ENCODE measurements at regions not wholly inside any gene's neighbourhood (a gene's known extent, or its start where the extent isn't known, plus 50 kb on each side); places are given as distances from the start of the nearest gene placed in this dataset.
"Not testable (repeated sequence)": the region's sequence is repeated elsewhere in the genome, so short reads cannot be mapped to it uniquely, and the experiment has no call there.

GRCh38 chr3:87491843-87492242, 215.5 kb upstream of the POU1F1 start:
- no peak for DNase-seq (ENCODE audit: low read depth)

- DNase-seq (ENCODE audit: low read depth): no peak
Measured at GRCh38 chr3:87489892-87490291, 213.5 kb upstream of the POU1F1 start.

GRCh38 chr3:87488765-87489164, 212.4 kb upstream of the POU1F1 start:
- DNase-seq (ENCODE audit: low read depth): no peak

- DNase-seq (ENCODE audit: low read depth): not testable (repeated sequence)
Measured at GRCh38 chr3:87486635-87487034, 210.3 kb upstream of the POU1F1 start.

- DNase-seq (ENCODE audit: low read depth): no peak
Measured at GRCh38 chr3:87486115-87486514, 209.7 kb upstream of the POU1F1 start.

- DNase-seq (ENCODE audit: low read depth): no peak
Measured at GRCh38 chr3:87478716-87479115, 202.3 kb upstream of the POU1F1 start.

GRCh38 chr3:87473944-87474343, 197.6 kb upstream of the POU1F1 start:
- no peak for DNase-seq (ENCODE audit: low read depth)

- DNase-seq (ENCODE audit: low read depth): peak; percentile 57
Measured at GRCh38 chr3:87468938-87469337, 192.6 kb upstream of the POU1F1 start.

- DNase-seq (ENCODE audit: low read depth): no peak
Measured at GRCh38 chr3:87468235-87468634, 191.9 kb upstream of the POU1F1 start.

GRCh38 chr3:87462228-87462627, 185.8 kb upstream of the POU1F1 start:
- DNase-seq (ENCODE audit: low read depth): no peak

GRCh38 chr3:87461443-87461842, 185.1 kb upstream of the POU1F1 start:
- no peak for DNase-seq (ENCODE audit: low read depth)

GRCh38 chr3:87461036-87461435, 184.7 kb upstream of the POU1F1 start:
- DNase-seq (ENCODE audit: low read depth): no peak

GRCh38 chr3:87448558-87448957, 172.2 kb upstream of the POU1F1 start:
- no peak for DNase-seq (ENCODE audit: low read depth)

- DNase-seq (ENCODE audit: low read depth): no peak
Measured at GRCh38 chr3:87446849-87447387, 170.5 kb upstream of the POU1F1 start.

GRCh38 chr3:87442470-87442869, 166.1 kb upstream of the POU1F1 start:
- no peak for DNase-seq (ENCODE audit: low read depth)

GRCh38 chr3:87437765-87438164, 161.4 kb upstream of the POU1F1 start:
- DNase-seq (ENCODE audit: low read depth): no peak

GRCh38 chr3:87436781-87437543, 160.6 kb upstream of the POU1F1 start:
- DNase-seq (ENCODE audit: low read depth): no peak

GRCh38 chr3:87435926-87436620, 159.7 kb upstream of the POU1F1 start:
- DNase-seq (ENCODE audit: low read depth): no peak

- not testable (repeated sequence) for DNase-seq (ENCODE audit: low read depth)
Measured at GRCh38 chr3:87433445-87433844, 157.1 kb upstream of the POU1F1 start.

GRCh38 chr3:87426918-87427317, 150.5 kb upstream of the POU1F1 start:
- DNase-seq (ENCODE audit: low read depth): no peak

GRCh38 chr3:87425056-87425455, 148.7 kb upstream of the POU1F1 start:
- DNase-seq (ENCODE audit: low read depth): no peak

- no peak for DNase-seq (ENCODE audit: low read depth)
Measured at GRCh38 chr3:87423336-87423735, 147.0 kb upstream of the POU1F1 start.

- no peak for DNase-seq (ENCODE audit: low read depth)
Measured at GRCh38 chr3:87422333-87422732, 145.9 kb upstream of the POU1F1 start.

Data from stromal cell of bone marrow (primary cell).